ENCODE measurements at regions not wholly inside any gene's neighbourhood (a gene's known extent, or its start where the extent isn't known, plus 50 kb on each side); places are given as distances from the start of the nearest gene placed in this dataset.
"Not testable (repeated sequence)": the region's sequence is repeated elsewhere in the genome, so short reads cannot be mapped to it uniquely, and the experiment has no call there.

GRCh38 chr7:142603870-142604448 lies 145.3 kb upstream of the PRSS1 start:
- DNase-seq (ENCODE audit: low spot score) = peak; percentile 59

DNA sequence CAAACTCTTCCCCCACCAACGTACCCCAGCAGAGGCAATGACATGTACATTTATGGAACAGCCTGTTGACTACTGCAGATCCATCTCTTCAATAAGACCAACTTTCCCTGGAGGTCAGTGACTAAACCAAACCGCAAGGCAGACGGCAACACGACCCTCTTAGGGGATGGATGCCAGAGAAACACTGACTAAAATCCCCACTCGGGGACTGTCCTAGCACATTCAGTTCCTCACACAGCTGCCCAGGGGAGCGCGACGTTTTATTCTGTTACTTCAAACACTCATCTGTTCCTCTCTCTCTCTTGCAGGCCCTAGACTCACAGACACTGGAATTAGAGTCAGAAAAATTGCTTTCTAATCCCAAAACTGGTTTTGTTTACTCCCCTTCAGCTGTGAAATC lies 146.5 kb upstream of the PRSS1 start:
- DNase-seq (ENCODE audit: low spot score) = no peak

- no peak for DNase-seq (ENCODE audit: low spot score)
Observed at GRCh38 chr7:142602183-142602582, 147.1 kb upstream of the PRSS1 start.

- DNase-seq (ENCODE audit: low spot score) = no peak
Observed at GRCh38 chr7:142598297-142598696, 151.0 kb upstream of the PRSS1 start.

DNA sequence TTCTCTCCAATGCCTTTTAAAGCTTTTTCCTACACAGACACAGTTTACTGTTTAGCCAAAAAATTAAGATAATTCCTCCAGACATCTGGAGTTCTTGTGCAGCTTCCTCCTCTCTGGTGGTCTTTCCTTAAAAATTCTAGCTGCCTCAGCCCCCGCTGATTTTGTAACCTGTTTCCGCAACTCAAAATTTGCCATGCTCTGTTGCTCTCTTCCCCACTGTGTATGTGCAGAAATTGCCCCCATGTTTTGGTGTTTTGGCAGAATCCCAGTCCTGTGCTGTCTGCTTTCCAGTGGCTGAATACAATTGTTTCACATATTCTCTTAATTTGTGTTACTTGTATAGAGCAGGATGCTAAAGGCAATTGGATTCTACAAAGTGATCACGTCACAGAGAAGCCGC lies 151.7 kb upstream of the PRSS1 start:
- DNase-seq (ENCODE audit: low spot score) = no peak

- no peak for DNase-seq (ENCODE audit: low spot score)
Observed at GRCh38 chr7:142595816-142596516, 153.3 kb upstream of the PRSS1 start.

DNA sequence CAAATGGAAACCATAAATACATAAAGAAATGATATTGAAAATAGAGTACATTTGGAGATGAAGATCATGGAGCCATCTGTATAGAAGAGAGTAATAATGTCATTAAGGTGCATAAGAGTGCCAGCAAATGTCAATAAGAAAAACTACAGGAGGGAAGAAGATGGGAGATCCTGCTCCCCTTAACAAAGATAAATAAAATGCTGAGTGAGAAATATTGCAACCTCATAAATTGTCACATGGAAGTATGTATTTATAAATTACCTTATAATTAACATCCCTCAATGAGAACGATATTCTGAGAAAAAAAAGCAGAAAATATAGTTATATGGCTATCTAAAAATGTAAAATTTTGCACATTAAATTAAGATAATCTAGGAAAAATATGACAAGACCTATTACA lies 155.2 kb upstream of the PRSS1 start:
- DNase-seq (ENCODE audit: low spot score) = no peak

DNA sequence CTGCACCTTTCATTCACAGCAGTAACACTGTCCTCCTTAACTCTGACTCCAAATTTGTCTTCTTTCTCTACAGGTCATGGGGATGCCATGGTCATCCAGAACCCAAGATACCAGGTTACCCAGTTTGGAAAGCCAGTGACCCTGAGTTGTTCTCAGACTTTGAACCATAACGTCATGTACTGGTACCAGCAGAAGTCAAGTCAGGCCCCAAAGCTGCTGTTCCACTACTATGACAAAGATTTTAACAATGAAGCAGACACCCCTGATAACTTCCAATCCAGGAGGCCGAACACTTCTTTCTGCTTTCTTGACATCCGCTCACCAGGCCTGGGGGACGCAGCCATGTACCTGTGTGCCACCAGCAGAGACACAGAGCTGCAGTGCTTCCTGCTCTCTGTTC lies 156.2 kb upstream of the PRSS1 start:
- no peak for DNase-seq (ENCODE audit: low spot score)

DNA sequence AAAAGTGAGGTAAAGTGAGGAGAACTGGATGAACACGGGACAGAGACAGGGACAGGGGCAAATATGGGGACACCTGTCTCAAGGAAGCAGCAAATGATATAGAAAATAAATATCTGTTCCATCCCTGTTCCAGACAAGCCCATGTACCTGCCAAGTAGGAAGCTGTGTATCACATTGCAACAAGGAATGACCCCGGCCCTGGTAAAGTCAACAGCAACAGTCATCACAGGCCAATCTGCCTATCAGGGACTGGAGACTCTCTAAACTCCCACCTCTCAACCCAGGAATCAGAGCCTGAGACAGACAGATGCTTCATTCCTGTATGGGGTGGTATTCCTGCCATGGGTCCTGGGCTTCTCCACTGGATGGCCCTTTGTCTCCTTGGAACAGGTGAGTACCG lies 156.6 kb upstream of the PRSS1 start:
- DNase-seq (ENCODE audit: low spot score) = no peak

DNA sequence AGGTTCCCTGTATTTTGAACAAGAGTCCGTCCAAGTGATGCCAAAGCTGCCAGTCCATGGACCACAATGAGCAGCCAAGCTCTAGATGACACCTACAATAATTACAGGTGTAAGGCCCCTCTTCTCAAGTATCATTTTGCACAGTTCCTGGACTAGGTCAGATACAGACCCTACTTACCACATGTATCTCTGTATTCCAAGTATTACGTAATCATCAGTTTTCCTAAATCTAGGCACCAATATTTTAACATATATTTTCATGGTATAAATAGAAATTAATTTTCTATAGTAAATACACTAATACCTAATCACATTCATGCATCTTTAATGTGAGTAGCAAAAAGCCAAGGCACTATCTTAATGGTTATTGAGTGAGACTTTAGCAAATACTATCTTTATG lies 157.0 kb upstream of the PRSS1 start:
- DNase-seq (ENCODE audit: low spot score) = no peak

- DNase-seq (ENCODE audit: low spot score) = no peak
Observed at GRCh38 chr7:142590830-142591457, 158.3 kb upstream of the PRSS1 start.

DNA sequence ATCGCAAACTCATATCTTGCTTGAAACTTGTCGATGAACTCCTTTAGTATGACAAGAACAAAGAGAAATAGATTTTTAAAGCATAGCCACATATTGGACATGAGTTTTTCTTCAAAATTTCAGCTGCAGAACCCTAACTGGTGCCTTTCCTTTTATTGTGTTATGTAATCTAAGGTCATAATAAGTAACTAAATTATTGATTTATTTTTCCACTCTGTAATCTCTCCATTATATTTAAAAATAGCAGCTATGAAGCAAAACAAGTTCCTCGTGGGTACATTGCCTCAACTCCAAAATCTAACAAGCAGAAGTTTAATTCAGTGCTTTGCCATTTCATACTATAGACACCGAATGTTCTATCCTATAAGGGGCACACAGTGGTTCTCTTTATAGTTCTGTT lies 159.2 kb upstream of the PRSS1 start:
- DNase-seq (ENCODE audit: low spot score) = no peak

GRCh38 chr7:142587578-142588191 lies 161.6 kb upstream of the PRSS1 start:
- DNase-seq (ENCODE audit: low spot score) = peak; percentile 69

- no peak for DNase-seq (ENCODE audit: low spot score)
Observed at GRCh38 chr7:142586611-142587010, 162.7 kb upstream of the PRSS1 start.

- no peak for DNase-seq (ENCODE audit: low spot score)
Observed at GRCh38 chr7:142585425-142585824, 163.8 kb upstream of the PRSS1 start.

GRCh38 chr7:142584765-142585164 lies 164.5 kb upstream of the PRSS1 start:
- DNase-seq (ENCODE audit: low spot score) = no peak

GRCh38 chr7:142583446-142583845 lies 165.8 kb upstream of the PRSS1 start:
- DNase-seq (ENCODE audit: low spot score) = peak; percentile 57

GRCh38 chr7:142582351-142582750 lies 166.9 kb upstream of the PRSS1 start:
- no peak for DNase-seq (ENCODE audit: low spot score)

DNA sequence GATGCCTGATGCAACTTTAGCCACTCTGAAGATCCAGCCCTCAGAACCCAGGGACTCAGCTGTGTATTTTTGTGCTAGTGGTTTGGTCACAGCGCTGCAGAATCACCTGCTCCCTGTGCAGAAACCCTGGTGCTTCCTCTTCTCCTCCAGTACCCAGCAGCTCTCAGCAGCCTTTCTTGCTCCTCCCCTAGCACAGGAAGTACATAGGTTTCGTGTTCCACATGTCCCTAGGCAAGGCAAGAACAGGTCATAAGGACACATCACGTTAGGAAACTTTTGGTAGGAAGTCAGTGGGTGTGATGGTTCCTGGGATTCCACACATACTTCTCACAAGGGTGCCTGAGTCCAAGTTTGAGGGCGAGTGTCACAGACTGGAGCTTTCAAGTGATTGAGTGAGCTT lies 167.9 kb upstream of the PRSS1 start:
- peak; percentile 35 for DNase-seq (ENCODE audit: low spot score)

- no peak for DNase-seq (ENCODE audit: low spot score)
Observed at GRCh38 chr7:142579946-142580345, 169.3 kb upstream of the PRSS1 start.

GRCh38 chr7:142575351-142575750 lies 173.9 kb upstream of the PRSS1 start:
- DNase-seq (ENCODE audit: low spot score) = not testable (repeated sequence)

DNA sequence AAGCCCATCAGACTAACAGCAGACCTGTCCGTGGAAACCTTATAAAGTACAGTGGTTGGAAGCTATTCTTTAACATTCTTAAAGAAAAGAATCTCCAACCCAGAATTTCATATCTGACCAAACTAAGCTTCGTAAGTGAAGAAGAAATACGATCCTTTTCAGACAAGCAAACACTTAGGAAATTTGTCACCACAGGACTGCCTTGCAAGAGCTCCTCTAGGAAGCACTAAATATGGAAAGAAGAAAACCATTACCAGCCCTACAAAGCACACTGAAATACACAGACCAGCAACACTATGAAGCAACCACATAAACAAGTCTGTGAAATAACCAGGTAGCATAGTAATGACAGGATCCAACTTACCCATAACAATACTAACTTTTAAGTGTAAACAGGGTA lies 177.7 kb upstream of the PRSS1 start:
- no peak for DNase-seq (ENCODE audit: low spot score)

- DNase-seq (ENCODE audit: low spot score) = no peak
Observed at GRCh38 chr7:142569851-142570250, 179.4 kb upstream of the PRSS1 start.

All from GM03348 (cell line).